GM12865 (cell line): ENCODE measurements at regions not wholly inside any gene's neighbourhood (a gene's known extent, or its start where the extent isn't known, plus 50 kb on each side); places are given as distances from the start of the nearest gene placed in this dataset.

ENCODE experiments used
- DNase-seq: peaks from one replicate; pipeline ENCODE4 v3.0.0; 2010; ENCODE audit warnings: low read depth
- H3K4me3 ChIP-seq: 2 replicates; pipeline ENCODE4 v1.5.1; 2011; ENCODE audit warnings: mild to moderate bottlenecking, low read depth, low read length, control low read depth
- CTCF ChIP-seq: IDR thresholded peaks from 2 replicates; pipeline ENCODE4 v1.5.1; 2011; ENCODE audit warnings: low read length, control low read depth, low read depth, inconsistent platforms; ENCODE audit not compliant: insufficient read depth; ENCODE audit errors: missing control alignments

- H3K4me3 ChIP-seq = no peak overlapping the region
- TF ChIP-seq CTCF = no peak
- DNase-seq = no peak
Measured at GRCh38 chr22:47836957-47837356, 1074.5 kb downstream of the TBC1D22A start.

- H3K4me3 ChIP-seq = no peak overlapping the region
- no peak for DNase-seq
Measured at GRCh38 chr22:47835726-47836125, 1073.3 kb downstream of the TBC1D22A start.

GRCh38 chr22:47826016-47826415, 1063.6 kb downstream of the TBC1D22A start:
- no peak for DNase-seq
- TF ChIP-seq CTCF = no peak
- no peak overlapping the region for H3K4me3 ChIP-seq

More at GRCh38 chr22:47835726-47836125, 1073.3 kb downstream of the TBC1D22A start:
- no peak for TF ChIP-seq CTCF

GRCh38 chr22:47822422-47822821, 1060.0 kb downstream of the TBC1D22A start:
- H3K4me3 ChIP-seq = no peak overlapping the region
- no peak for TF ChIP-seq CTCF
- no peak for DNase-seq

GRCh38 chr22:47818496-47818895, 1056.0 kb downstream of the TBC1D22A start:
- H3K4me3 ChIP-seq = no peak overlapping the region
- TF ChIP-seq CTCF = no peak
- no peak for DNase-seq

- no peak for TF ChIP-seq CTCF
- no peak overlapping the region for H3K4me3 ChIP-seq
- DNase-seq = no peak
Measured at GRCh38 chr22:47817380-47817779, 1054.9 kb downstream of the TBC1D22A start.

GRCh38 chr22:47816863-47817210, 1054.4 kb downstream of the TBC1D22A start:
- no peak for DNase-seq
- H3K4me3 ChIP-seq = no peak overlapping the region
- TF ChIP-seq CTCF = no peak
